Gastrocnemius medialis (tissue), 4 donors: ENCODE measurements at regions not wholly inside any gene's neighbourhood (a gene's known extent, or its start where the extent isn't known, plus 50 kb on each side); places are given as distances from the start of the nearest gene placed in this dataset.

Experiments used
- CTCF ChIP-seq, 5 experiments: fragments of 450-650 bp in 3 of 5; fragments of 200-600 bp in 2 of 5; sonication (generic) in 2 of 5; IDR thresholded peaks in 4 of 5; conservative IDR thresholded peaks in 1 of 5; 1 replicate in 4 of 5; 2 replicates in 1 of 5; pipeline ENCODE4 v1.5.1; 2016 to 2019; ENCODE audit warnings: antibody characterized with exemption in 5 of 5, mild to moderate bottlenecking in 3 of 5, moderate library complexity in 3 of 5
- POLR2A ChIP-seq, 2 donors: fragments of 450-650 bp; IDR thresholded peaks; one replicate each; pipeline ENCODE4 v1.6.1; 2017; ENCODE audit warnings: antibody characterized with exemption in 2 of 2, mild to moderate bottlenecking in 2 of 2, moderate library complexity in 2 of 2

GRCh38 chr2:105678346-105678745, 66.4 kb upstream of the NCK2 start:
- TF ChIP-seq POLR2A (IDR thresholded peaks at IDR 0.05), result no peak
- no peak for TF ChIP-seq CTCF (IDR thresholded peaks at IDR 0.05 in 4 of 5, conservative IDR thresholded peaks at IDR 0.05 in 1 of 5)
